RPMI8226 (cell line): ENCODE measurements at regions not wholly inside any gene's neighbourhood (a gene's known extent, or its start where the extent isn't known, plus 50 kb on each side); places are given as distances from the start of the nearest gene placed in this dataset.
"Not testable (repeated sequence)": the region's sequence is repeated elsewhere in the genome, so short reads cannot be mapped to it uniquely, and the experiment has no call there.

Source experiments
- DNase-seq: peaks from one replicate; pipeline ENCODE4 v3.0.0-alpha.2; 2015

GRCh38 chr2:62325398-62325797, 129.5 kb downstream of the B3GNT2 start:
- no peak for DNase-seq

DNA sequence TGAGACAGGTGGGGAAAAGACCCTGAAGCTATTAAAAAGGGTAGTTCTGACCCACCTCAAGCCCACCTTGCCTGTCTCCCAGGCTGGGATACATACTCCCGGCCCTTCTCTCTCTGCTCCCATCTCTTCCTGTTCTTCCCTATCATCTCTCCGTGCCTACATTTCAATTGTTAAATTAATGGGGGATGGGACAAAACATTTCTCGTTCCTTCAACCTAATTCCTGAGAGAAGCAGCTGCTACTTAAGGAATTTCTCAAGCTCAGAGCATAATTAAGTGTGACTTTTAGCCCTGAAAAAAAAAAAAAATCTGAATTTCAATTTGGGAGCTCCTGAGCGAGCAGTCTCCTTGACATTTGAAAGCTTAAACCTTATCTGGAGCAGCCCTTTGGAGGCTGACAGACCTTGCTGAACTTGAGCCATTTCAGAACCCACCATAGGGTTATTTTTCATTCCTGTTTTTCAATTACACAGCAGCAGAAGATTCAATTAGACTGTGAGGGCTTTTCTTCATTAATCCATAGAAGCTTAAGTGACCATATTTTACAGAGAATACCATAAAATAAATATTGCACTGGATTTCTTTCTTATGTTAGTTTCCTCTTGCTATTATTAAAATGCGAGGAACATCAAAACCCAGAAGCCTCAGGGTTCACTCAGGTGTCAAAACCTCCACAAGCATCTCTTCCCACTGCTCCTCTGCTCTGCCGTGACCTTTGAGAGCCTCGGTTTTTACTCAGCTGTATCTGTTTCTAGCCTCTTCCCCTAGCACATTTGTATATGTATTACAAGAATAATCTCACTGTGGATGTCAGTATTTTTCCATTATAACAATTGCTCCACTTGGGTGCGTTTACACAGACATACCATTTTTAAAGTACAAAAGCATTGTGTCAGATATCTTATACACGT, 125.7 kb downstream of the B3GNT2 start:
- no peak for DNase-seq

- no peak for DNase-seq
Measured at GRCh38 chr2:62320657-62321357, 124.9 kb downstream of the B3GNT2 start.

- DNase-seq, result not testable (repeated sequence)
Measured at GRCh38 chr2:62320137-62320536, 124.2 kb downstream of the B3GNT2 start.

- DNase-seq, result no peak
Measured at GRCh38 chr2:62319070-62319469, 123.2 kb downstream of the B3GNT2 start.

- DNase-seq, result no peak
Measured at GRCh38 chr2:62315476-62315875, 119.6 kb downstream of the B3GNT2 start.

- DNase-seq, result no peak
Measured at GRCh38 chr2:62314291-62314690, 118.4 kb downstream of the B3GNT2 start.

- DNase-seq, result no peak
Measured at GRCh38 chr2:62313449-62314227, 117.7 kb downstream of the B3GNT2 start.

DNA sequence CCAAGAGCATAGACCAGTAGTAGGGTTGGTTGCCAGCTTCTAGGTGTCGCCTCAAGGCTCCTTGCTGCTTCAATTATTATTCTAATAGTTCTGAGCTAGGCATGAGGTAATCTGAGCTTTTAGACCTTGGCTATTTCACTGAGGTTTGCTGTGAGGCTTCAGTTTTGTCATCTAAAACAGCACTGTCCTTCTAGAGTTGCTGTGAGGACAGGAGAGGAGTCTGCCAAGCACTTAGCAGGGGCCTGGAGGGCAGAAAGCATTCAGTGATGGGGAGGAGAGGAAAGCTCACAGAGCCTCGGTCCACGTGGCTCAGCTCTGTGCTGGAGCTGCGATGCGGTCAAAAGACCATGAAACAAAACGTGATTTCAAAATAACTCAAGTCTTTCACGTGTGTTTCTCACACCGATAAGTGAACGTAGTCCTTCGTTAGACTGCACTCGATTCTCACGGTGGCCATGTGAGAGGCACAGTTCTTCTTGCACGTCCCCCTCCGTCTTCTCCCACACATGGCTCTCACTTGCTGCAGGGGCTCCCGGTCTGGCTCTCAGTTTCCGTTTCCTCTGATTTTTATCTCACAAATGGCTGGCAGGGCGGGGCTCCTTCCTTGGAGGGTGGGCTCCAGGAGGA, 113.7 kb downstream of the B3GNT2 start:
- no peak for DNase-seq

GRCh38 chr2:62309081-62309464, 113.2 kb downstream of the B3GNT2 start:
- DNase-seq, result no peak

- DNase-seq, result no peak
Measured at GRCh38 chr2:62307469-62308389, 111.8 kb downstream of the B3GNT2 start.

DNA sequence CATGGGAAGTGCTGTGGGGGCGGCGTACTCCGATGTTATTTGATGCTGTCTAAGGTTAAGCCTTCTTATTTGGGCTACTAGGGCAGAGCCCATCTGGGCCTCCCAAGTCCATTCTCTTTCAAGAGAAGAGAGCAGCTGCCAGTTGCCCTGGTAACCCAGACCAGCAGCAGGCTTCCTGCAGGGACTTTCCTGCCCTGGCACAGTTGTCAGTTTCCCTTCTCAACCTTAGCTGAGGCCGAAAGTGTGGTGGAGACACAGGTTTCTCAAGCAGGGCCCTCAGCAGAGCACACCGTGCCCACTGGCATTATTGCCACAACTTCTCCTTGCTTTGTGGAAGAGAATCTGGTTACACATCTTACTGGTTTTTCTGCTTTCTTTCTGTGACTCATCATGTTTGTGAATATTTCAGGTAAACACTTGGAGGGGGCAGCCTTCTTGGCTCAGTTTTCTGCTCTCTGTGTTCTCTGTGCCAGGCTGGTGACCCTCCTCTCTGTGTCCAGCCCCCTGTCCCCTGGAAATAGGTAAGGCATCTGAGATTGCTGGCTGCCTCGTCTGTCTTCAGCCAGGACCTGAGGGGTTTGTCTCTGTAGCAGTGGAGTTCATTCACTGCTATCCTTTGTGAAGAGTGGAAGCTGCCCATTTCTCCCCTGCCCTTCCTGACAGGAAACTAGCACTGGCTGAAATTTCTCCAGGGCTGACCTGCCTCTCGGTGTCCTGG, 111.0 kb downstream of the B3GNT2 start:
- DNase-seq, result peak; percentile 50

GRCh38 chr2:62305421-62306176, 109.7 kb downstream of the B3GNT2 start:
- DNase-seq, result no peak

DNA sequence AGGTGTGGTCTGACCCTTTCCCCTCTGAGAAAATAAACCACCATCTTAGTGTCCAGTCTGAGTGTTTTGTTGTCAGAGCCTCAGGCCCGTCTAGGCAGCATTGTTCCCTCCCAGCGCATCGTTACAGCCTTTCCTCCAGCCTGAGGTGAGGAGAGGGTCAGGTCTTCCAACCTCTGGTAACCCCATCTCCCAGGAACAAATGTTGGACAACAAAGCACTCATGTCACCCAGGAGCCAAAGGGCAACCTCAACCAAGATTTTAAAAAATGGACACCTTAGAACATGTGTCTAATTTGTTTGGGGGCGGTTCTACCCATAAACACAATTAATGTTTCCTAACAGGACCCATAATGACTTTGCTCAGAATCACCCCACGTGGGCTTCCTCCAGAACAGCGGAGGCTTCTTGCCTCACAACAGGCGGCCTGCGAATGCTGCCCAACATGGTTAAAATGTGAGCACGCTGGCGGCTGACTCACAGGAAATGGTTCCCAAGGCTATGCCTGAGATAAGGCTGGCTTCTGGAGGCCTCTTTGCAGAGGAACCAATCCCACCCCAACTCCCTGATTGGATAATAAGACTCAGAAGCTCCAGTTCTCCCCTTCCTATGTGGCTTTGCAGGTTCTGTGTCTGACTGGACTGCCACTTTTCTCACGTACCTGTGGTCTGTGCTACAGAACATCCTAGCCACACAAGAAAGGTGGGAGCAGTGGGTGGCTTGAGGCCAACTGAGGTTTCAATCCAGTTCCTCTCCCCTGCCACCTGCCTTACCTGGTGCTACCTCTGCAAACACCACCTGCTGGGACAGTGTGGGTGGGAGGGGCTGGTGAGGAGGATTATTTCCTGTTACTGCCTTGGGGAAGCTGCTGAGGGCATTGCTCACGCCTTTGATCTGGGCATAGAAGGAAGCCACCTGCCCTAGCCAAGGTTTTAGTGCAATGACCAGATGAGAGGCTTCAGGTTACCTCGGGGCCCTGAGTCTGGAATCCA, 108.8 kb downstream of the B3GNT2 start:
- DNase-seq, result peak; percentile 65

DNA sequence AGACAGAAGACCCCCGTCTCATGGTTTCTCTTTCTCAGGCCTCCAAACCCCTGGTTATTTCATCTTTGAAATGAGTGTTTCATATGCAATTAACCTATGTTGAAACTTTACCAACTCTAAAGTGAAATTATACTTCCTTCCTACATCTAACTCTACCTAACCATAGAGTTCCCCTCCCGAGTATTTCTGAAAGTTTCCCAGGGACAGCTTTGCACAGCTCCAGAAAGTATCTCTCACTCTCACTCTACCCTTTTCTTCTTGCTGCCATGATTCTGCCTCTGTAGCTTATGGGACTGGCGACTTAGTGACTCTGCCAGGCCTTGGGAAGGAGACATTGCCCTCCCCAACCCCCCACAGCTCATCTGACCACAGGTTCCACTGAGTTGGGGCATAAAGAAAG, 107.9 kb downstream of the B3GNT2 start:
- no peak for DNase-seq

DNA sequence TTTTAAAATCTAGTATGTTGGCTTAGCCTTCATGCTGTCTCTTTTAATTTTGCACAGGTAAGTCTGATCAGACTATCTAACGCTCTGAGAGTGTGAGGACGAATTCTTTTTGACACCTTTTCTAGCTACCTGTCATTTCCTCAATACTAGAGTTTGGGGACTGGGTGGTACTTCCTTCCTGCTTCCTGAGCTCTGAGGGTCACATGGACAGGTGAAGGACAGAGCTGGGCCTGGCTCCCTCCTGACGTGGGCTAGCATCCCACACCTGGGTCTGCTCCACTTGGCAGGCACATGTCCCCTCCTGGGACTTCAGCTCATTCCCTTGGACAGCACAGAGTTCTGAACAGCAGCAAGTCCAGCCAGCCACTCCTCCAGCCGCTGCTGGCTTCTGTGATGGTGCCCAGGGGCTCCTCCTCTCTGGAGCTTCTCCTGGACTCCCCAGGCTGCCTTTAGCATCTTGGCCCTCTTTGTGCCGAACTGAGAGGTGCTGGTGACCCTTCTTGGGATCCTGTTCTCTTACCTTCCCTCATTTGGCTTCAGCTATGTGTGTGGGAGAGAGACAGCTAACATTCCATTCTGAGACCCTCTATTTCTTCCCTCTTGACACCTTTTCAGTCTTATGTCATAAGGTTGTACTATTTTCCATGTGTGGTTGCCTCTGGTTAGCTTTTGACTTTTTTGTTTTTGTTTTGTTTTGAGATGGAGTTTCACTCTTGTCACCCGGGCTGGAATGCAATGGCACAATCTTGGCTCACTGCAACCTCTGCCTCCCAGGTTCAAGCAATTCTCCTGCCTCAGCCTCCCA, 106.9 kb downstream of the B3GNT2 start:
- DNase-seq, result no peak

GRCh38 chr2:62300925-62301324, 105.0 kb downstream of the B3GNT2 start:
- no peak for DNase-seq

- DNase-seq, result no peak
Measured at GRCh38 chr2:62297624-62298010, 101.7 kb downstream of the B3GNT2 start.
